K562 (cell line): ENCODE measurements at regions not wholly inside any gene's neighbourhood (a gene's known extent, or its start where the extent isn't known, plus 50 kb on each side); places are given as distances from the start of the nearest gene placed in this dataset.

ENCODE experiments used
- ATAC-seq: fragments of 200-7000 bp; cut with Tn5 transposase; 3 replicates; pipeline ENCODE4 v1.9.1; 2020; ENCODE audit warnings: moderate library complexity
- BruUV-seq: library from RNA; stranded (reverse); fragments of 400-500 nt; replicated peaks from 2 replicates; lab custom pipeline; 2021; lab: Mats Ljungman, UMichigan
- CTCF ChIA-PET: fragments of 300-600 bp; formaldehyde crosslinking; extraction: SDS; loops from one replicate; lab custom pipeline; 2021; ENCODE audit warnings: low intra/inter-chr PET ratio; lab: Yijun Ruan, JAX
- POLR2A ChIA-PET: fragments of 300-600, 350-650 bp; sonication (Branson Sonifier 250); formaldehyde crosslinking; extraction: SDS; loops from one replicate; lab custom pipeline; 2021; ENCODE audit warnings: antibody characterized with exemption, inconsistent platforms; lab: Yijun Ruan, JAX
- DNase-seq, 4 experiments: peaks; one replicate each; pipeline versions ENCODE4 v3.0.0 to v3.0.0-alpha.2; 2011 to 2018; ENCODE audit warnings: low spot score in 3 of 4, mixed read lengths in 3 of 4; ENCODE audit errors: extremely low read depth in 1 of 4
- FAIRE-seq: peaks from 2 replicates; lab custom pipeline; 2011; peaks lifted over from hg19 to GRCh38; lab: Jason Lieb, UNC
- H2AFZ ChIP-seq: 2 replicates; pipeline ENCODE4 v1.6.0; 2011; ENCODE audit warnings: low read depth, low read length, control low read depth, inconsistent platforms
- H3K27ac ChIP-seq: fragments of 200-600 bp; 3 replicates; pipeline ENCODE4 v1.8.0; 2011; ENCODE audit warnings: low read depth, mild to moderate bottlenecking, control low read depth, inconsistent platforms, low read length, moderate library complexity, mixed read lengths; ENCODE audit errors: extremely low read depth
- H3K27me3 ChIP-seq, 2 experiments: fragments of 300-600 bp in 1 of 2; 2 replicates in 1 of 2; 3 replicates in 1 of 2; pipeline versions ENCODE4 v1.6.0 to v1.8.0; 2011; ENCODE audit warnings: inconsistent platforms in 2 of 2, low read length in 2 of 2, mild to moderate bottlenecking in 1 of 2, mixed read lengths in 1 of 2, moderate library complexity in 1 of 2; ENCODE audit not compliant: control insufficient read depth in 2 of 2, insufficient read depth in 2 of 2
- H3K36me3 ChIP-seq: fragments of 300-600 bp; 3 replicates; pipeline ENCODE4 v1.8.0; 2011; ENCODE audit warnings: mild to moderate bottlenecking, low read length, inconsistent platforms; ENCODE audit not compliant: control insufficient read depth, insufficient read depth
- H3K4me1 ChIP-seq, 2 experiments: fragments of 200-600 bp in 1 of 2; replicated peaks in 1 of 2; 2 replicates in 1 of 2; 3 replicates in 1 of 2; pipeline versions ENCODE4 v1.5.1 to v1.8.0; 2011; ENCODE audit warnings: inconsistent platforms in 2 of 2, low read length in 2 of 2, mild to moderate bottlenecking in 1 of 2, mixed read lengths in 1 of 2, moderate library complexity in 1 of 2; ENCODE audit not compliant: control insufficient read depth in 2 of 2, insufficient read depth in 2 of 2
- H3K4me2 ChIP-seq: 2 replicates; pipeline ENCODE4 v1.6.1; 2011; ENCODE audit warnings: low read length, control low read depth, inconsistent platforms, mixed read lengths; ENCODE audit not compliant: insufficient read depth
- H3K4me3 ChIP-seq: fragments of 200-600 bp; sonication (generic), shearing (Covaris generic); 2 replicates; pipeline ENCODE4 v1.5.1; 2016; ENCODE audit warnings: control low read depth, inconsistent platforms
- H3K79me2 ChIP-seq: fragments of 200-600 bp; 3 replicates; pipeline ENCODE4 v1.8.0; 2011; ENCODE audit warnings: low read length, inconsistent platforms; ENCODE audit not compliant: control insufficient read depth, insufficient read depth
- H3K9ac ChIP-seq, 2 experiments: 2 replicates each; pipeline versions ENCODE4 v1.6.0 to v1.6.1; 2011; ENCODE audit warnings: low read depth in 2 of 2, low read length in 2 of 2, control low read depth in 1 of 2, inconsistent platforms in 1 of 2, mild to moderate bottlenecking in 1 of 2, mixed read lengths in 1 of 2; ENCODE audit not compliant: insufficient read depth in 1 of 2
- H3K9me1 ChIP-seq: one replicate; pipeline ENCODE4 v1.6.0; 2011; ENCODE audit warnings: inconsistent platforms, mild to moderate bottlenecking, low read length, moderate library complexity; ENCODE audit not compliant: control insufficient read depth, insufficient read depth
- H3K9me3 ChIP-seq: replicated peaks from 2 replicates; pipeline ENCODE4 v1.5.1; 2011; ENCODE audit warnings: low read depth, low read length, inconsistent platforms; ENCODE audit not compliant: control insufficient read depth, insufficient read depth
- H4K20me1 ChIP-seq: replicated peaks from 2 replicates; pipeline ENCODE4 v1.6.1; 2011; ENCODE audit warnings: low read length, inconsistent platforms, mixed read lengths; ENCODE audit not compliant: control insufficient read depth, insufficient read depth
- CSDE1 ChIP-seq, 2 experiments: fragments of 450-650 bp; IDR thresholded peaks; 2 replicates each; pipeline ENCODE4 v1.6.1; 2016; ENCODE audit warnings: mild to moderate bottlenecking in 1 of 2
- DPF2 ChIP-seq: fragments of 450-650 bp; IDR thresholded peaks from 2 replicates; pipeline ENCODE4 v1.6.1; 2016
- FIP1L1 ChIP-seq: fragments of 200-400 bp; formaldehyde crosslinking; IDR thresholded peaks from 2 replicates; pipeline ENCODE4 v1.6.1; 2018; ENCODE audit warnings: mild to moderate bottlenecking, low read depth, low read length; ENCODE audit not compliant: poor library complexity, severe bottlenecking
- HDAC1 ChIP-seq, 2 experiments: fragments of 450-650 bp; IDR thresholded peaks; 2 replicates each; pipeline ENCODE4 v1.6.1; 2016 to 2017; ENCODE audit warnings: inconsistent platforms in 1 of 2, mild to moderate bottlenecking in 1 of 2, moderate library complexity in 1 of 2
- MITF ChIP-seq: IDR thresholded peaks from 2 replicates; pipeline ENCODE4 v1.6.1; 2014; ENCODE audit warnings: antibody characterized with exemption
- NR1H2 ChIP-seq: sonication (generic); formaldehyde crosslinking; IDR thresholded peaks from 2 replicates; pipeline ENCODE4 v1.4.0; 2020; ENCODE audit warnings: mild to moderate bottlenecking, missing genetic modification reagents
- PML ChIP-seq: IDR thresholded peaks from 2 replicates; pipeline ENCODE4 v1.6.1; 2012; ENCODE audit warnings: low read length, inconsistent platforms
- POLR2B ChIP-seq: fragments of 450-650 bp; IDR thresholded peaks from 2 replicates; pipeline ENCODE4 v1.6.1; 2018; ENCODE audit warnings: low read depth; ENCODE audit not compliant: partially characterized antibody
- SMARCE1 ChIP-seq: fragments of 450-650 bp; IDR thresholded peaks from 2 replicates; pipeline ENCODE4 v1.7.1; 2016; ENCODE audit warnings: mild to moderate bottlenecking
- ZNF133 ChIP-seq: fragments of 250-450 bp; sonication (Bioruptor Pico); IDR thresholded peaks from 2 replicates; pipeline ENCODE4 v1.4.0; 2020; ENCODE audit warnings: mild to moderate bottlenecking
- ZNF592 ChIP-seq: fragments of 450-650 bp; IDR thresholded peaks from 2 replicates; pipeline ENCODE4 v1.6.1; 2017; ENCODE audit warnings: antibody characterized with exemption, mild to moderate bottlenecking
- WGBS: fragments of 100-300 bp; shearing (Covaris generic); methylation state at CpG from one replicate; pipeline ENCODE4 v1.1.6; 2016; ENCODE audit warnings: low coverage, mixed read lengths; ENCODE audit not compliant: insufficient coverage; ENCODE audit errors: missing lambda C conversion rate; 5-methylcytosine and 5-hydroxymethylcytosine counted together
- in situ Hi-C: fragments of 300-500 bp; cut with MboI; formaldehyde crosslinking; loops from 4 replicates; pipeline ENCODE4 v1.15.0; 2018; ENCODE audit warnings: inconsistent platforms, mixed read lengths
- intact Hi-C: fragments of 100-400 bp; cut with micrococcal nuclease; formaldehyde crosslinking; loops from 2 replicates; pipeline ENCODE4 v1.14.2; 2022

- Histone ChIP-seq H3K4me3 (no peak overlapping the region), H3K9me1 (no peaks in the 10 kb centered on the region), H3K36me3 (no peaks in the 10 kb centered on the region), H4K20me1 (no peaks in the 10 kb centered on the region), H3K9ac (no peak overlapping the region), H3K4me1 (no peaks in the 10 kb centered on the region), H3K27me3 (peaks cover 8 to 38% of the 10 kb centered on the region in 2 experiments; a peak in 4 of 5 replicates), H3K27ac (no peak overlapping the region), H3K9me3 (no peaks in the 10 kb centered on the region), H2AFZ (no peak overlapping the region), H3K79me2 (no peaks in the 10 kb centered on the region), H3K4me2 (no peak overlapping the region)
- ChIA-PET CTCF (no interaction called here), POLR2A (no interaction called here)
- WGBS, result 2% methylated on average over 4 of the region's 4 CpGs
- DNase-seq, result no peak
- no TSS peak for BruUV-seq
- FAIRE-seq, result no peak
- TF ChIP-seq PML, result no peak
- TF ChIP-seq MITF, result no peak
- TF ChIP-seq HDAC1 (IDR thresholded peaks at IDR 0.05), result no peak
- no peak for TF ChIP-seq SMARCE1
- TF ChIP-seq ZNF592, result no peak
- no peak for TF ChIP-seq ZNF133
- TF ChIP-seq NR1H2, result no peak
- TF ChIP-seq POLR2B, result no peak
- no peak for TF ChIP-seq DPF2
- TF ChIP-seq FIP1L1, result no peak
- no peak for TF ChIP-seq CSDE1 (IDR thresholded peaks at IDR 0.05)
- no peak for ATAC-seq
- intact Hi-C loops, result no loop called here
- in situ Hi-C loops, result loop anchor here (25.0 kb wide), 1 partner anchor 531 kb away; no protein-coding TSS in a partner anchor
These were observed 105.7 kb upstream of the TEX51 start for GRCh38 chr2:126792993-126793392.
